ENCODE measurements at regions not wholly inside any gene's neighbourhood (a gene's known extent, or its start where the extent isn't known, plus 50 kb on each side); places are given as distances from the start of the nearest gene placed in this dataset.

GRCh38 chr7:91787931-91788330, 92.6 kb downstream of the MTERF1 start:
- TF ChIP-seq POLR2A (IDR thresholded peaks at IDR 0.05), result no peak
- no peak for TF ChIP-seq CTCF (IDR thresholded peaks at IDR 0.05)
